Right renal pelvis (tissue), 4 donors: ENCODE measurements at regions not wholly inside any gene's neighbourhood (a gene's known extent, or its start where the extent isn't known, plus 50 kb on each side); places are given as distances from the start of the nearest gene placed in this dataset.

Experiments used
- DNase-seq, 4 donors: peaks; one replicate each; pipeline ENCODE4 v3.0.0-alpha.2; 2013; ENCODE audit warnings: low read depth in 4 of 4, low spot score in 3 of 4, missing footprints in 1 of 4

- DNase-seq: no peak
Observed at GRCh38 chr17:27390540-27390939, 65.7 kb upstream of the KSR1 start.

DNA sequence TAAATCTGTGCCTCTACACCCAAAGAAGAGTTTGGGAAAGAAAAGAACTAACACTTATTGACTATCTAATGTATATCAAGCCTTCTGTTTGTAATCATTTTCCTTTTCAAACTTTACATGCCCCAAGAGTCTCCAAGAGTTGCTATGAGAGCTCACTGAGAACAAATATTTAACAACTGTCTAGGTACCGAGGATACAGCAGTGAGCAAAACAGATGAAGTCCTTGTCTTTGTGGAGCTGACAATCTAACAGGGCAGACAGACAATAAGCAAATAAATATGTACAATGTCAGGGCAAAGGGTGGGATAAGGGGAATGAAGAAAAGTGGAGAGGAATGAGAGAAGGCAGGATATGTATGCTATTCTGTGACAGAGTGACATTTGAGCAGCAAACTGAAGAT lies 64.8 kb upstream of the KSR1 start:
- DNase-seq: no peak

GRCh38 chr17:27396045-27396444 lies 60.2 kb upstream of the KSR1 start:
- no peak for DNase-seq

- no peak for DNase-seq
Observed at GRCh38 chr17:27396941-27397340, 59.3 kb upstream of the KSR1 start.

DNA sequence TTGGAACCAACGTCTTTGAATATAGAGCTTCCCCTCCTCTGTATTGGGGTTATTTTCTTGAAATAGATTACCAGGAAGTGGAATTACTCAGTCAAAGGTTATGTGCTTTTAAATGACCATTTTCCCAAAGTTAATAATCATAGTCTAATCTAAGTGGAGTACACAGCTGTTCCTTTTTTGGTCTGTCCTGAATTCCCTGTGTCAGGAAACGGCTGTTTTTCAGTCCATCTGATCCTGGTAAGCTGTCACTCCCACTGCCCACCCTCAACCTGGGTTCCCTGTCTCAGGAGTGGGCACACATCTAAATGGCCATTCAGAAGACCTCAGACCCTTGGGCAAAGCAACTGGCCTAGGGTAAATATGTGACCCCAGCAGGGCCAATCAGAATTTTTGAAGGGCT lies 57.6 kb upstream of the KSR1 start:
- no peak for DNase-seq

DNA sequence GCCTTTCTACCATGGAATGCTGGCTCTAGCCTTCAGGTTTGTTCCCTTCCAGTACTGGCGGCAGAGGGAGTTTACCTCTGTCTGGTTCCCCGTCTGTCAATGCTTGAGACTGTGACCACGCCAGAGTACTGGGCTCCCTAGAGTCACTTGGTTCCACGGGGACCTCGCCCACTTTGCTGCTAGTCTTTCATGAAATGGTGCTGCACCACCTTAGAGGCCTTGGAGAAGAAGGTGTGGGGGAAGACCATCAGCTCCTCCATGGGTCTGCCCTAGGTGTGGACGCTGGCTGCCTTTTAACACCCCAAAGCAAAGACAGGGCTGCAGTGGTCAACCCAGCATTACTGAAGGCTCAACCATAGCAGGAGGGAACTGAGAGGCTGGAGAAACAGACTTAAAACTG lies 55.3 kb upstream of the KSR1 start:
- no peak for DNase-seq

GRCh38 chr17:27402943-27403342 lies 53.3 kb upstream of the KSR1 start:
- DNase-seq: no peak

- DNase-seq: no peak
Observed at GRCh38 chr17:27403480-27404005, 52.7 kb upstream of the KSR1 start.

DNA sequence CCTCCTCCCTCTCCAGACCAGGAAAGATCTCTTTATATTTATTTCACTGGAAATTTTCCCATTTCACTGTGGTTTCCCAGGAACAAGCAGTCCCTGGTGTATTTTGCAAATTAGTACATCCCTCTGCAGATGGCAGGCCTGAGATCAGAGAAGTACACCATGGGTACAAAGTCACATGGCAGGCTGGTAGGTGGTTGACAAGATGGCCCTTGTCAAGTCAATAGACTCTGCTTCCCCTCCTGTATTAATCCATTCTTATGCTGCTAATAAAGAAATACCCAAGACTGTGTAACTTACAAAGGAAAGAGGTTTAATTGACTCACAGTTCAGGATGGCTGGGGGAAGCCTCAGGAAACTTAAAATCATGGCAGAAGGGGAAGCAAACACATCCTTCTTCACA lies 51.6 kb upstream of the KSR1 start:
- DNase-seq: no peak
